ENCODE measurements at regions not wholly inside any gene's neighbourhood (a gene's known extent, or its start where the extent isn't known, plus 50 kb on each side); places are given as distances from the start of the nearest gene placed in this dataset.

DNA sequence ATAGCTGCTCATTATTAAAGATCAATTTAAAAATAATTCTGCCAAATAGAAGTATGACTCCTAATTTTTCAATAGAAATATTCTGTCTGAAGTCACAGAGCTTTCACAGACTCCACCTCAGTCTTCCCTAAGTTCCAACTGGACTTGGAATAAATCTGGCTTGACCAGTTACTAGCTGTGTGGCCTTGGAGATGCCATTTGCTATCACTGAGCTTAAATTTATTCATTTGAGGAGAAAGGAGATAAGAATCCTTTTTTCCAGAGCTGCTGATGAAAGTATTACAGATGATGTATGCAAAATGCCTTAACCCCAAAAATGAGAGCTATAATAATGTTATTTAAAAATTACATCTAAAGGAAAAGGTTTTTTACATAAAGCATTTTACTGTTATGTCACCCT is 125.0 kb downstream of the GJA1 start:
- TF ChIP-seq, protein P1, sequence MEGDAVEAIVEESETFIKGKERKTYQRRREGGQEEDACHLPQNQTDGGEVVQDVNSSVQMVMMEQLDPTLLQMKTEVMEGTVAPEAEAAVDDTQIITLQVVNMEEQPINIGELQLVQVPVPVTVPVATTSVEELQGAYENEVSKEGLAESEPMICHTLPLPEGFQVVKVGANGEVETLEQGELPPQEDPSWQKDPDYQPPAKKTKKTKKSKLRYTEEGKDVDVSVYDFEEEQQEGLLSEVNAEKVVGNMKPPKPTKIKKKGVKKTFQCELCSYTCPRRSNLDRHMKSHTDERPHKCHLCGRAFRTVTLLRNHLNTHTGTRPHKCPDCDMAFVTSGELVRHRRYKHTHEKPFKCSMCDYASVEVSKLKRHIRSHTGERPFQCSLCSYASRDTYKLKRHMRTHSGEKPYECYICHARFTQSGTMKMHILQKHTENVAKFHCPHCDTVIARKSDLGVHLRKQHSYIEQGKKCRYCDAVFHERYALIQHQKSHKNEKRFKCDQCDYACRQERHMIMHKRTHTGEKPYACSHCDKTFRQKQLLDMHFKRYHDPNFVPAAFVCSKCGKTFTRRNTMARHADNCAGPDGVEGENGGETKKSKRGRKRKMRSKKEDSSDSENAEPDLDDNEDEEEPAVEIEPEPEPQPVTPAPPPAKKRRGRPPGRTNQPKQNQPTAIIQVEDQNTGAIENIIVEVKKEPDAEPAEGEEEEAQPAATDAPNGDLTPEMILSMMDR (conservative IDR thresholded peaks at IDR 0.05; ENCODE audit: low read length): no peak
- TF ChIP-seq EZH2phosphoT487 (IDR thresholded peaks at IDR 0.05; ENCODE audit: borderline replicate concordance): no peak

All from Loucy (cell line).